Body of pancreas (tissue), 4 donors: ENCODE measurements at regions not wholly inside any gene's neighbourhood (a gene's known extent, or its start where the extent isn't known, plus 50 kb on each side); places are given as distances from the start of the nearest gene placed in this dataset.

Source experiments
- CTCF ChIP-seq, 7 experiments: fragments of 450-650 bp in 4 of 7; fragments of 200-600 bp in 3 of 7; sonication (generic) in 3 of 7; IDR thresholded peaks; one replicate each; pipeline ENCODE4 v1.5.1; 2016 to 2019; ENCODE audit warnings: antibody characterized with exemption in 7 of 7
- POLR2A ChIP-seq, 3 donors: fragments of 450-650 bp; IDR thresholded peaks; one replicate each; pipeline ENCODE4 v1.6.1; 2016; ENCODE audit warnings: antibody characterized with exemption in 3 of 3, mild to moderate bottlenecking in 2 of 3

GRCh38 chr9:94441796-94442195 is 113.1 kb upstream of the PCAT7 start:
- no peak for TF ChIP-seq POLR2A (IDR thresholded peaks at IDR 0.05)
- no peak for TF ChIP-seq CTCF (IDR thresholded peaks at IDR 0.05)
